Right atrium auricular region (tissue), 2 donors: ENCODE measurements at regions not wholly inside any gene's neighbourhood (a gene's known extent, or its start where the extent isn't known, plus 50 kb on each side); places are given as distances from the start of the nearest gene placed in this dataset.

Source experiments
- DNase-seq: peaks from one replicate; pipeline ENCODE4 v3.0.0-alpha.2; 2019; ENCODE audit warnings: low spot score
- H3K27ac ChIP-seq, 2 donors: fragments of 200-600 bp; sonication (generic); 1 replicate in 1 of 2; 2 replicates in 1 of 2; pipeline ENCODE4 v1.5.1; 2016 to 2019
- H3K27me3 ChIP-seq, 2 donors: fragments of 200-600 bp; sonication (generic); one replicate each; pipeline versions ENCODE4 v1.5.1 to v1.6.0; 2017 to 2019
- H3K36me3 ChIP-seq: fragments of 200-600 bp; sonication (generic); one replicate; pipeline ENCODE4 v1.5.1; 2016
- H3K4me1 ChIP-seq, 2 donors: fragments of 200-600 bp; sonication (generic); one replicate each; pipeline versions ENCODE4 v1.5.1 to v1.6.0; 2017 to 2019
- H3K4me3 ChIP-seq, 2 donors: fragments of 200-600 bp; sonication (generic); 1 replicate in 1 of 2; 2 replicates in 1 of 2; pipeline ENCODE4 v1.5.1; 2017 to 2019; ENCODE audit warnings: mild to moderate bottlenecking in 1 of 2, moderate library complexity in 1 of 2
- H3K9me3 ChIP-seq, 2 donors: fragments of 200-600 bp; sonication (generic); one replicate each; pipeline ENCODE4 v1.5.1; 2019
- CTCF ChIP-seq, 2 donors: fragments of 200-600 bp; sonication (generic); IDR thresholded peaks; one replicate each; pipeline ENCODE4 v1.5.1; 2019; ENCODE audit warnings: antibody characterized with exemption in 2 of 2

GRCh38 chr2:142270291-142270690, 139.5 kb upstream of the LRP1B start:
- H3K27ac ChIP-seq: no peak overlapping the region
- no peaks in the 10 kb centered on the region for H3K4me1 ChIP-seq
- H3K27me3 ChIP-seq: no peaks in the 10 kb centered on the region
- no peaks in the 10 kb centered on the region for H3K9me3 ChIP-seq
- H3K4me3 ChIP-seq: no peak overlapping the region
- no peak for TF ChIP-seq CTCF (IDR thresholded peaks at IDR 0.05)
- DNase-seq: no peak
- H3K36me3 ChIP-seq: no peaks in the 10 kb centered on the region

- DNase-seq: no peak
- no peaks in the 10 kb centered on the region for H3K4me1 ChIP-seq
- H3K4me3 ChIP-seq: no peak overlapping the region
- no peak for TF ChIP-seq CTCF (IDR thresholded peaks at IDR 0.05)
- H3K27ac ChIP-seq: no peak overlapping the region
- H3K9me3 ChIP-seq: peaks cover 0 to 15% of the 10 kb centered on the region in 2 donors
- H3K27me3 ChIP-seq: no peaks in the 10 kb centered on the region
- H3K36me3 ChIP-seq: no peaks in the 10 kb centered on the region
Observed at GRCh38 chr2:142259356-142259755, 128.5 kb upstream of the LRP1B start.

GRCh38 chr2:142254031-142254430, 123.2 kb upstream of the LRP1B start:
- TF ChIP-seq CTCF (IDR thresholded peaks at IDR 0.05): no peak
- Histone ChIP-seq H3K27ac (no peak overlapping the region), H3K4me1 (no peaks in the 10 kb centered on the region), H3K36me3 (no peaks in the 10 kb centered on the region), H3K4me3 (no peak overlapping the region), H3K27me3 (no peaks in the 10 kb centered on the region), H3K9me3 (peaks cover 0 to 8% of the 10 kb centered on the region in 2 donors)
- DNase-seq: no peak

- Histone ChIP-seq H3K27me3 (no peaks in the 10 kb centered on the region), H3K27ac (no peak overlapping the region), H3K4me1 (no peaks in the 10 kb centered on the region), H3K9me3 (no peaks in the 10 kb centered on the region), H3K36me3 (no peaks in the 10 kb centered on the region), H3K4me3 (no peak overlapping the region)
- DNase-seq: no peak
- TF ChIP-seq CTCF (IDR thresholded peaks at IDR 0.05): no peak
Observed at GRCh38 chr2:142241016-142241415, 110.2 kb upstream of the LRP1B start.

GRCh38 chr2:142236181-142236580, 105.4 kb upstream of the LRP1B start:
- Histone ChIP-seq H3K4me3 (no peak overlapping the region), H3K36me3 (no peaks in the 10 kb centered on the region), H3K27me3 (no peaks in the 10 kb centered on the region), H3K4me1 (no peaks in the 10 kb centered on the region), H3K27ac (no peak overlapping the region), H3K9me3 (no peaks in the 10 kb centered on the region)
- TF ChIP-seq CTCF (IDR thresholded peaks at IDR 0.05): no peak
- DNase-seq: no peak

GRCh38 chr2:142234741-142235140, 103.9 kb upstream of the LRP1B start:
- H3K9me3 ChIP-seq: no peaks in the 10 kb centered on the region
- no peak for DNase-seq
- TF ChIP-seq CTCF (IDR thresholded peaks at IDR 0.05): no peak
- no peaks in the 10 kb centered on the region for H3K27me3 ChIP-seq
- no peak overlapping the region for H3K4me3 ChIP-seq
- no peak overlapping the region for H3K27ac ChIP-seq
- H3K4me1 ChIP-seq: no peaks in the 10 kb centered on the region
- no peaks in the 10 kb centered on the region for H3K36me3 ChIP-seq
